Bone marrow (tissue), 2 donors: ENCODE measurements at regions not wholly inside any gene's neighbourhood (a gene's known extent, or its start where the extent isn't known, plus 50 kb on each side); places are given as distances from the start of the nearest gene placed in this dataset.

ENCODE experiments used
- DNase-seq, 2 donors: peaks; one replicate each; lab custom pipeline; 2025; lab: John Stamatoyannopoulos, UW

- DNase-seq, result no peak
Measured at GRCh38 chr7:45235905-45236304, 78.3 kb downstream of the RAMP3 start.

GRCh38 chr7:45236666-45237065 lies 79.1 kb downstream of the RAMP3 start:
- DNase-seq, result no peak

GRCh38 chr7:45237788-45238461 lies 80.3 kb downstream of the RAMP3 start:
- no peak for DNase-seq

- DNase-seq, result no peak
Measured at GRCh38 chr7:45238806-45239205, 81.2 kb downstream of the RAMP3 start.

GRCh38 chr7:45239486-45239885 lies 81.9 kb downstream of the RAMP3 start:
- no peak for DNase-seq

GRCh38 chr7:45240273-45240771 lies 82.7 kb downstream of the RAMP3 start:
- no peak for DNase-seq

GRCh38 chr7:45240926-45241325 lies 83.3 kb downstream of the RAMP3 start:
- no peak for DNase-seq

- no peak for DNase-seq
Measured at GRCh38 chr7:45241339-45242109, 83.9 kb downstream of the RAMP3 start.

- no peak for DNase-seq
Measured at GRCh38 chr7:45242261-45242660, 84.7 kb downstream of the RAMP3 start.

- DNase-seq, result no peak
Measured at GRCh38 chr7:45242698-45243097, 85.1 kb downstream of the RAMP3 start.

GRCh38 chr7:45244981-45245380 lies 87.4 kb downstream of the RAMP3 start:
- no peak for DNase-seq

GRCh38 chr7:45246339-45246738 lies 88.7 kb downstream of the RAMP3 start:
- DNase-seq, result no peak

- no peak for DNase-seq
Measured at GRCh38 chr7:45252248-45252647, 94.7 kb downstream of the RAMP3 start.

- DNase-seq, result no peak
Measured at GRCh38 chr7:45252857-45253256, 95.3 kb downstream of the RAMP3 start.

GRCh38 chr7:45253368-45253767 lies 95.8 kb downstream of the RAMP3 start:
- no peak for DNase-seq

GRCh38 chr7:45255187-45255586 lies 97.6 kb downstream of the RAMP3 start:
- DNase-seq, result no peak

GRCh38 chr7:45256309-45256708 lies 98.7 kb downstream of the RAMP3 start:
- no peak for DNase-seq

GRCh38 chr7:45256775-45257174 lies 99.2 kb downstream of the RAMP3 start:
- no peak for DNase-seq

- DNase-seq, result no peak
Measured at GRCh38 chr7:45257284-45257683, 99.7 kb downstream of the RAMP3 start.

- no peak for DNase-seq
Measured at GRCh38 chr7:45258533-45259226, 101.1 kb downstream of the RAMP3 start.

- DNase-seq, result no peak
Measured at GRCh38 chr7:45259227-45259596, 101.6 kb downstream of the RAMP3 start.

- DNase-seq, result peak in 1 of 2 donors; percentile 53
Measured at GRCh38 chr7:45259966-45260646, 102.5 kb downstream of the RAMP3 start.
